ENCODE measurements at regions not wholly inside any gene's neighbourhood (a gene's known extent, or its start where the extent isn't known, plus 50 kb on each side); places are given as distances from the start of the nearest gene placed in this dataset.

GRCh38 chr2:235146871-235147565 lies 195.2 kb downstream of the SH3BP4 start:
- no peak for TF ChIP-seq CTCF (IDR thresholded peaks at IDR 0.05)
- intact Hi-C loops (cut with DNase I) = no loop called here
- no peaks in the 10 kb centered on the region for H3K27me3 ChIP-seq

DNA sequence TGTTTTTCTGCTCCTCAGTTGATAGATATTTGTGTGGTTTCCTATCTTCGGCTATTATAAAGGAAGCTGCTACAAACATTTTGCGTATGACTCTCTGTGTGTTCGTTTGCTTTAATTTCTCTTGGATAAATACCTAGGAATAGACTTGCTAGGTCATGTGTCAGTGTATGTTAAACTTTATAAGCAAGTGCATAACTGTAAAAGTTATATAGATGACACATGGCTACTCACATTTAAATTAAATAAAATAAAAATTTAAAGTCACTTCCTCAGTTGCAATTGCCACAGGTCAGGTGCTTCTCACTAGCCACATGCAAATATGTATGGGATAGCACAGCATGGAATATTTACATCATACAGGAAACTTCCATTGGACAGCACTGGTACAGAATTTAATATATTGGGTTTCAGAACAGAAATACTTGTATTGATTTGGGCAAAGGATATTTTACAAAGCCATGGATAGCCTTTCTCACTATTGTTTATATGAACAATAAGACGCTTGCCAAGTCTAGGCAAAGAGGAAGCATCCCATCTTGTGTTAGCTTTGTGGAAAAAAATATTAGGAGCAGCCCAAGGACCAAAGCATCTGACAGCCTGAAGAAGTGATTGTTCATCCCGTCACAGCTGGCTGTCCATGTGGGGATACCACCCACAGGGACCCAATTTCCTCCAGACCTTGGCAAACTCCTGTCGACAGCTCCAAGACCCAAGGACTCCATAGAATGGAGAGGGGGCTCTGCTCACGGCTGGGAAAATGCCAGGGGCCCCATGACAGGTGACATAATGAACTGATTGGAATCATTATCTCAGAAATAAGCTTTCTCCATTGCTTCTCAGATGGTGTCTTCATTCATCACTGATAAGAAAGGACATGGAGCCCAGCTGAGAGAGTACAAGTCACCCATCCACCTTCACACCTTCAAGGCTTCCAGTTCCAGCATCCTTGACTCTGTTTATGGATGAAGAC lies 196.7 kb downstream of the SH3BP4 start:
- DNase-seq (ENCODE audit: low spot score in 2 of 2) = peak in 1 of 2 donors; percentile 5
- TF ChIP-seq CTCF (IDR thresholded peaks at IDR 0.05) = no peak
- no peak overlapping the region for H3K27ac ChIP-seq
- no peak overlapping the region for H3K4me3 ChIP-seq
- H3K9me3 ChIP-seq = no peaks in the 10 kb centered on the region
- no peaks in the 10 kb centered on the region for H3K27me3 ChIP-seq
- no peaks in the 10 kb centered on the region for H3K36me3 ChIP-seq
- intact Hi-C loops (cut with DNase I) = no loop called here
- H3K4me1 ChIP-seq = no peaks in the 10 kb centered on the region

More at GRCh38 chr2:235146871-235147565, 195.2 kb downstream of the SH3BP4 start:
- H3K36me3 ChIP-seq = no peaks in the 10 kb centered on the region
- peak in 1 of 2 donors; percentile 9 for DNase-seq (ENCODE audit: low spot score in 2 of 2)
- no peaks in the 10 kb centered on the region for H3K9me3 ChIP-seq
- no peaks in the 10 kb centered on the region for H3K4me1 ChIP-seq
- H3K4me3 ChIP-seq = no peak overlapping the region
- H3K27ac ChIP-seq = no peak overlapping the region

- TF ChIP-seq CTCF (IDR thresholded peaks at IDR 0.05) = no peak
- Histone ChIP-seq H3K4me3 (no peak overlapping the region), H3K36me3 (no peaks in the 10 kb centered on the region), H3K27me3 (no peaks in the 10 kb centered on the region), H3K27ac (no peak overlapping the region), H3K4me1 (no peaks in the 10 kb centered on the region), H3K9me3 (no peaks in the 10 kb centered on the region)
- intact Hi-C loops (cut with DNase I) = no loop called here
- DNase-seq (ENCODE audit: low spot score in 2 of 2) = no peak
Measured at GRCh38 chr2:235149240-235149659, 197.4 kb downstream of the SH3BP4 start.

DNA sequence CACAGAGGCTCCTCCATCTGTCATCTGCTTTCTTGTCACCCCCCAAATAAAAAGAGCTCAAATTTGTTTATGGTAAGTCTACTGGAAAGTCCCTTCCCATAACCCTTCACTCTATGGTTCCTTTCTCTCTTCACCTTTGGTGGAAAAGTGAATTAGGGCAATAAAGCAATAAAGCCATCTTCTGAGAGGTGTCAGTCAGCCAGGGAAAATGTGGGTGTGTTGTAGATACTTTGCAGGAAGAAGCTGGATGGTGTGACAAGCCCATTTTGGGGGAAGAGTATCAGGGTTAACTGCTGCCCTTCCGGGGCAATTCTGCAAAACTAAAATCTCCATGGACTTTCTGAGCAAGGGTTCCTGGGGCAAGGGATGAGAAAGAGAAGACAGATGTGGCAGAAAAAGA lies 197.9 kb downstream of the SH3BP4 start:
- DNase-seq (ENCODE audit: low spot score in 2 of 2) = no peak

GRCh38 chr2:235151152-235151551 lies 199.3 kb downstream of the SH3BP4 start:
- Histone ChIP-seq H3K9me3 (no peaks in the 10 kb centered on the region), H3K36me3 (no peaks in the 10 kb centered on the region), H3K27me3 (no peaks in the 10 kb centered on the region), H3K27ac (no peak overlapping the region), H3K4me3 (no peak overlapping the region), H3K4me1 (no peaks in the 10 kb centered on the region)
- intact Hi-C loops (cut with DNase I) = no loop called here
- peak in 1 of 2 donors; percentile 1 for DNase-seq (ENCODE audit: low spot score in 2 of 2)
- no peak for TF ChIP-seq CTCF (IDR thresholded peaks at IDR 0.05)

More for the DNA sequence above, 197.9 kb downstream of the SH3BP4 start:
- Histone ChIP-seq H3K36me3 (no peaks in the 10 kb centered on the region), H3K9me3 (no peaks in the 10 kb centered on the region), H3K4me3 (no peak overlapping the region), H3K27ac (no peak overlapping the region), H3K27me3 (no peaks in the 10 kb centered on the region), H3K4me1 (no peaks in the 10 kb centered on the region)
- no peak for TF ChIP-seq CTCF (IDR thresholded peaks at IDR 0.05)
- intact Hi-C loops (cut with DNase I) = no loop called here
